Endothelial cell (in vitro differentiated cells): ENCODE measurements at regions not wholly inside any gene's neighbourhood (a gene's known extent, or its start where the extent isn't known, plus 50 kb on each side); places are given as distances from the start of the nearest gene placed in this dataset.
"Not testable (repeated sequence)": the region's sequence is repeated elsewhere in the genome, so short reads cannot be mapped to it uniquely, and the experiment has no call there.

ENCODE experiments used
- DNase-seq: peaks from one replicate; pipeline ENCODE4 v3.0.0; 2021; ENCODE audit warnings: low spot score
- H3K27ac Mint-ChIP-seq: one replicate; pipeline ENCODE4 v1.8.0; 2021; ENCODE audit warnings: mixed read lengths, inconsistent platforms; ENCODE audit not compliant: unreplicated experiment
- H3K27me3 Mint-ChIP-seq: one replicate; pipeline ENCODE4 v1.8.0; 2021; ENCODE audit warnings: mild to moderate bottlenecking, moderate library complexity, mixed read lengths, inconsistent platforms; ENCODE audit not compliant: unreplicated experiment
- H3K36me3 Mint-ChIP-seq: one replicate; pipeline ENCODE4 v1.8.0; 2021; ENCODE audit warnings: mild to moderate bottlenecking, low read depth, mixed read lengths, inconsistent platforms; ENCODE audit not compliant: unreplicated experiment
- H3K4me1 Mint-ChIP-seq: one replicate; pipeline ENCODE4 v1.8.0; 2021; ENCODE audit warnings: mild to moderate bottlenecking, mixed read lengths, inconsistent platforms; ENCODE audit not compliant: unreplicated experiment
- H3K4me3 Mint-ChIP-seq: one replicate; pipeline ENCODE4 v1.8.0; 2021; ENCODE audit warnings: mild to moderate bottlenecking, mixed read lengths, inconsistent platforms; ENCODE audit not compliant: unreplicated experiment
- H3K9me3 Mint-ChIP-seq: one replicate; pipeline ENCODE4 v1.8.0; 2021; ENCODE audit warnings: mixed read lengths, inconsistent platforms; ENCODE audit not compliant: unreplicated experiment
- CTCF ChIP-seq: fragments of 200-600 bp; sonication (generic); IDR thresholded peaks from one replicate; pipeline ENCODE4 v1.5.0; 2021; ENCODE audit warnings: antibody characterized with exemption; ENCODE audit not compliant: unreplicated experiment

GRCh38 chr5:57362951-57363350, 119.7 kb downstream of the ACTBL2 start:
- Mint-ChIP-seq H3K27ac (no peak overlapping the region), H3K9me3 (no peaks in the 10 kb centered on the region), H3K36me3 (no peaks in the 10 kb centered on the region), H3K27me3 (no peaks in the 10 kb centered on the region), H3K4me3 (no peak overlapping the region), H3K4me1 (no peaks in the 10 kb centered on the region)
- no peak for DNase-seq
- TF ChIP-seq CTCF: no peak

- no peak for TF ChIP-seq CTCF
- no peaks in the 10 kb centered on the region for H3K4me1 Mint-ChIP-seq
- no peaks in the 10 kb centered on the region for H3K9me3 Mint-ChIP-seq
- no peak overlapping the region for H3K4me3 Mint-ChIP-seq
- DNase-seq: no peak
- H3K27me3 Mint-ChIP-seq: no peaks in the 10 kb centered on the region
- no peak overlapping the region for H3K27ac Mint-ChIP-seq
- H3K36me3 Mint-ChIP-seq: no peaks in the 10 kb centered on the region
Observed at GRCh38 chr5:57360871-57361270, 121.7 kb downstream of the ACTBL2 start.

- no peak for DNase-seq
- H3K27ac Mint-ChIP-seq: no peak overlapping the region
- TF ChIP-seq CTCF: no peak
- H3K9me3 Mint-ChIP-seq: no peaks in the 10 kb centered on the region
- no peaks in the 10 kb centered on the region for H3K4me1 Mint-ChIP-seq
- no peaks in the 10 kb centered on the region for H3K36me3 Mint-ChIP-seq
- H3K27me3 Mint-ChIP-seq: no peaks in the 10 kb centered on the region
- no peak overlapping the region for H3K4me3 Mint-ChIP-seq
Observed at GRCh38 chr5:57358796-57359592, 123.6 kb downstream of the ACTBL2 start.

GRCh38 chr5:57356850-57357249, 125.8 kb downstream of the ACTBL2 start:
- H3K36me3 Mint-ChIP-seq, H3K9me3 Mint-ChIP-seq, H3K27ac Mint-ChIP-seq, DNase-seq, H3K27me3 Mint-ChIP-seq, H3K4me3 Mint-ChIP-seq, H3K4me1 Mint-ChIP-seq: not testable (repeated sequence)

GRCh38 chr5:57349214-57349613, 133.4 kb downstream of the ACTBL2 start:
- H3K9me3 Mint-ChIP-seq: no peaks in the 10 kb centered on the region
- H3K4me1 Mint-ChIP-seq: no peaks in the 10 kb centered on the region
- H3K27me3 Mint-ChIP-seq: no peaks in the 10 kb centered on the region
- no peak for DNase-seq
- no peak for TF ChIP-seq CTCF
- no peaks in the 10 kb centered on the region for H3K36me3 Mint-ChIP-seq
- H3K27ac Mint-ChIP-seq: no peak overlapping the region
- no peak overlapping the region for H3K4me3 Mint-ChIP-seq
